OCI-LY1 (cell line): ENCODE measurements at regions not wholly inside any gene's neighbourhood (a gene's known extent, or its start where the extent isn't known, plus 50 kb on each side); places are given as distances from the start of the nearest gene placed in this dataset.

Experiments
- EZH2 ChIP-seq: fragments of 200-600 bp; sonication (generic), shearing (Covaris generic); IDR thresholded peaks from 2 replicates; pipeline ENCODE4 v1.8.0; 2017; ENCODE audit warnings: borderline replicate concordance, mixed run types, mild to moderate bottlenecking, antibody characterized with exemption, low read length, moderate library complexity, mixed read lengths
- TF ChIP-seq, protein P1 (sequence below): fragments of 200-600 bp; sonication (generic), shearing (Covaris generic); IDR thresholded peaks from 2 replicates; pipeline ENCODE4 v1.5.1; 2017; ENCODE audit warnings: mild to moderate bottlenecking, antibody characterized with exemption, low read length, moderate library complexity, mixed read lengths

DNA sequence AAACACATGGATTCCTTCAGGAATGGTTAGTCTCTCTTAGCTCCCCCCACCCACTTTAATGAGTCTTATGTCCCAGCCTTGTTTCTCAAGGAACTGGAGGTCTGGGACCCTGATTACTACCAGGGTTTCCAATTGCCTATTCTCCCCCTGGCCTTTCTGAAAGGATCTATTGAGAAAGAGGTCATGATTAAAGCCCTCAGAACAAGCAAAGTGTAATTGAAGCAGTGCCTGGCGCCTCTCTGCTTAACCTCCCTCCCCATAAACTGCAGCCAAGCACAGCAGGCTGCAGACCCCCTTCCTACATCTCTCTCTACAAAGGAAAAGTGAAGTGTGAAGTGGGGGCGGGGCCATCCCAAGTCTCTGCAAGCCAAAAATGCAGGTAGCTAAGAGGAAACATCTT, 159.7 kb upstream of the CDH11 start:
- TF ChIP-seq EZH2, result no peak
- TF ChIP-seq, protein P1, sequence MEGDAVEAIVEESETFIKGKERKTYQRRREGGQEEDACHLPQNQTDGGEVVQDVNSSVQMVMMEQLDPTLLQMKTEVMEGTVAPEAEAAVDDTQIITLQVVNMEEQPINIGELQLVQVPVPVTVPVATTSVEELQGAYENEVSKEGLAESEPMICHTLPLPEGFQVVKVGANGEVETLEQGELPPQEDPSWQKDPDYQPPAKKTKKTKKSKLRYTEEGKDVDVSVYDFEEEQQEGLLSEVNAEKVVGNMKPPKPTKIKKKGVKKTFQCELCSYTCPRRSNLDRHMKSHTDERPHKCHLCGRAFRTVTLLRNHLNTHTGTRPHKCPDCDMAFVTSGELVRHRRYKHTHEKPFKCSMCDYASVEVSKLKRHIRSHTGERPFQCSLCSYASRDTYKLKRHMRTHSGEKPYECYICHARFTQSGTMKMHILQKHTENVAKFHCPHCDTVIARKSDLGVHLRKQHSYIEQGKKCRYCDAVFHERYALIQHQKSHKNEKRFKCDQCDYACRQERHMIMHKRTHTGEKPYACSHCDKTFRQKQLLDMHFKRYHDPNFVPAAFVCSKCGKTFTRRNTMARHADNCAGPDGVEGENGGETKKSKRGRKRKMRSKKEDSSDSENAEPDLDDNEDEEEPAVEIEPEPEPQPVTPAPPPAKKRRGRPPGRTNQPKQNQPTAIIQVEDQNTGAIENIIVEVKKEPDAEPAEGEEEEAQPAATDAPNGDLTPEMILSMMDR, result no peak
